ENCODE measurements at regions not wholly inside any gene's neighbourhood (a gene's known extent, or its start where the extent isn't known, plus 50 kb on each side); places are given as distances from the start of the nearest gene placed in this dataset.
"Not testable (repeated sequence)": the region's sequence is repeated elsewhere in the genome, so short reads cannot be mapped to it uniquely, and the experiment has no call there.

DNA sequence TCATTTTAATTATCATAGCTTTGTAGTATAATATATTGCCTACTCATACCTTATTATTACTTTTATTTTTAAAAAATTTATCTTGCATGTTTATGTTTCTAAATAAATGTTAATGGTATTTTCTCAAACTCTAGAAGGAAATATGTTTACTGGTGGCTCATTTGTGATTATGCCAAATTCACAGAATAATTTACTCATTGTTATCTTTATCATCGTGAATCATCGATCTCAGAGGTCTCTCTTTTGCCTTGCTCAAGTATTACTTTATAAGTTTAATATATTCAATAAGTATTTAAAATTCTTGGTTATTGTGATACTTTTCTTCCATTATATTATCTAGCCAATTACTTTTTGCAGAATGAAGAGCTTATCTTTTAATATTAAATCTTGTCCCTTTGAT lies 836.7 kb upstream of the ADAMTS5 start:
- no peak for FAIRE-seq

- no peak for FAIRE-seq
These were observed 836.1 kb upstream of the ADAMTS5 start for GRCh38 chr21:27802816-27803475.

- FAIRE-seq: no peak
These were observed 833.0 kb upstream of the ADAMTS5 start for GRCh38 chr21:27799861-27800260.

GRCh38 chr21:27796106-27796505 lies 829.2 kb upstream of the ADAMTS5 start:
- FAIRE-seq: no peak

GRCh38 chr21:27795418-27795817 lies 828.5 kb upstream of the ADAMTS5 start:
- peak; percentile 89 for FAIRE-seq

GRCh38 chr21:27793901-27794300 lies 827.0 kb upstream of the ADAMTS5 start:
- FAIRE-seq: no peak

GRCh38 chr21:27787046-27787445 lies 820.2 kb upstream of the ADAMTS5 start:
- no peak for FAIRE-seq

GRCh38 chr21:27779606-27780005 lies 812.7 kb upstream of the ADAMTS5 start:
- FAIRE-seq: no peak

DNA sequence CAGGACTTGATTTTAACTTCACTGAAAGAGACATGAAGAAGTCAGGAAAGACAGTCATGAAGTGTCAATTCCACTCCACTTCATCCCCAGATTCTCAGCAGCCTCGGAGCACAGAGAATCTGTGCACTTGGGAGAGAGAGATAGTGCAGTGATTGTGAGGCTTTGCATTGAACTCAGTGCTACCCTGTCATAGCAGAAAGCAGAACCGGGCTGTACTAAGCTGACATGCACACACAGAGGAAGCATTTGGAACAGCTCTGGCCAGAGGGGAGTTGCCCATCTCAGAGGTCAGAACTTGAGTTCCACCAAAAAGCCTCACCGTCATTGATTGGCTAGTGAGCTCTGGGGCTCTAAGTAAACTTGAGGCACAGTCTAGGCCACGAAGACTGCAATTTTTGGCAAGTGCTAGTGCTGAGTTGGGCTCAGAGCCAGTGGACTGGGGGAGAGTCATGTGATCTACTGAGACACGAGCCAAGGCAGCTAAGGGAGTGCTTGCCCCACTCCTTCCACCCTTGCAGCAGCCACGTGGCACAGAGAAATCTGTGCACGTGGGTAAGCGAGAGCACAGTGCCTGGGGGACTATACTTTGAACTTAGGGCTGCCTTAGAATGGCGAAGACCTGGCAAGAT lies 810.2 kb upstream of the ADAMTS5 start:
- FAIRE-seq: no peak

DNA sequence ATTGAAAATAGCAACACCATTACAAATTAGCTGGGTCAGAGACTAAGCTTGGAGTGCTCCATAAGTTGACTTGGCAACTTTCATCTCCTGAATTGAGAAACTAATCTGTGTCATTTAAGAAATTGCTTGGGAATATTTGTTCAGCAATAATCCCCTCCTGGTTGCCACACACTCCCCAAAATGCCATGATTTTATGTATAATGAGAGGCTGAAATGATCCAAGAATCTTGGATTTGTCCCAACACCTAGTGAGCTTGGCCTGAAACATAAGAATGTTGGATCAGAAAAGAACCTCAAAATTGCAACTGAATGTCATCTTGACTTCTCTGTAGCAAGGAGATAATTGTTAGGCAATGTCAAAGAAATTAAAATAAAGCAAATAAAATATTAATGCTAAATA lies 805.9 kb upstream of the ADAMTS5 start:
- FAIRE-seq: no peak

DNA sequence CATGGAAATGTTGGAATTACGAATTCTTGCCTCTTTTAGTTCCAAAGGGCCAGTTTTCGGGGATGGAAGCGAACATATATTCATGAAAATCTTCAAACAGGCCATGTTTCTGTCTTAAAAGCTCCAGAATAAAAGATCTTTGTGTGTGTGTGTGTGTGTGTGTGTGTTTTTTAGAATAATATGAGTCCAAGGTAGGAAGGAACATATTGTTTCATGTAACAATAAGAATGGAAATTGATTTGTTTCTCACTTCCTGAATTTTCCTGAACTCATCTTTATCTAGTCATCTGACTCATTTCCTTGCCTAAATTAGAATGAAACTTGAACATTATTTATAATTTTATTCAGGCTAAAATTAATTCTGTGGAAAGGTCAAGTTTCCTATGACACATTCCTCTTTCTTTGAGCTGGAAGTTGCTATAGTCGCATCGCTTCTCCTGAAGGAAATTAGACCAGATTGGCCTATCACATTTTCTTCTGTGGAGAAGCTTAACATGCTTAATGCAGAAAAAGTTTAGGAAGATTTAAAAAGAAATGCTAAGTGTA lies 805.1 kb upstream of the ADAMTS5 start:
- FAIRE-seq: no peak

- no peak for FAIRE-seq
These were observed 802.9 kb upstream of the ADAMTS5 start for GRCh38 chr21:27769763-27770162.

DNA sequence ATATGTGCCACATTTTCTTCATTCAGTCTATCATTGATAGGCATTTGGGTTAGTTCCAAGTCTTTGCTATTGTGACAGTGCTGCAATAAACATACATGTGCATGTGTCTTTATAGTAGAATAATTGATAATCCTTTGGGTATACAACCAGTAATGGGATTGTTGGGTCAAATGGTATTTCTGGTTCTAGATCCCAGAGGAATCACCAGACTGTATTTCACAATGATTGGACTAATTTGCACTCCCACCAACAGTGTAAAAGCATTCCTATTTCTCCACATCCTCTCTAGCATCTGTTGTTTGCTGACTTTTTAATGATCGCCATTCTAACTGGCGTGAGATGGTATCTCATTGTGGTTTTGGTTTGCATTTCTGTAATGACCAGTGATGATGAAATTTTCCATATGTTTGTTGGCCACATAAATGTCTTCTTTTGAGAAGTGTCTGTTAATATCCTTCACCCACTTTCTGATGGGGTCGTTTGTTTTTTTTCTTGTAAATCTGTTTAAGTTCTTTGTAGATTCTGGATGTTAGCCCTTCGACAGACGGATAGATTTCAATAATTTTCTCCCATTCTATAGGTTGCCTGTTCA lies 801.3 kb upstream of the ADAMTS5 start:
- FAIRE-seq: not testable (repeated sequence)

DNA sequence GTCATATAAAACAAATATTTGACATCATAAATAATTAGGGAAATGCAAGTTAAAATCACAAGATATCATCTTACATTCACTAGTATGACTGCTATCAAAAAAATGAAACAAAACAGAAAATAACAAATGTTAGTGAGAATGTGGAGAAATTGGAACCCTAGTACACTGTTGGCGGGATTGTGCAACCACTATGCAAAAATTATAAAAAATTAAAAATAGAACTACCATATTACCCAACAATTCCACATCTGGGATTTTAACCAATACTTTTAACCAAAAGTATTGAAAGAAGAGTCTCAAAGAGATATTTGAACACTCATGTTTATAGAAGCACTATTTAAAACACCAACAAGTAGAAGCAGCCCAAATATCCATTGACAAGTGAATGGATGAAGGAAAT lies 797.2 kb upstream of the ADAMTS5 start:
- FAIRE-seq: no peak

DNA sequence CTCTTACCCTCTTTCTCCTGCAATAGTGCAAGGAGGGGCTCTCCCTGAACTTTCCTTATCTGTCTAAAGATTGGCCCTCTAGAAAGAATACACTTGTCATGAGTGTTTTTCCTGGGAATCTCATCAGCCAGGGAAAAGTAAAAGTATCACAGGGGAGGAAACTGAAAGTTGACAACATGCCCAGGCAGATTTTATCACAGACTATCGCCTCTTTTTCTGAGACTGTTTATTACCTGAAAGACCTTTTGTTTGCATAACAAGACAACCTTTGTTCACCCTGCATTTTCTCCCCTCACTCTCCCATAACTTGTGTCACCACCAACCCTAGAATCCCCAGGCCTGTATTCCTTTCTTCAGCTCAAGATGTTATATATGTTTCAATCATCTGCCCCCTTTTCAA lies 794.7 kb upstream of the ADAMTS5 start:
- no peak for FAIRE-seq

- no peak for FAIRE-seq
These were observed 792.9 kb upstream of the ADAMTS5 start for GRCh38 chr21:27759820-27760219.

- FAIRE-seq: no peak
These were observed 792.3 kb upstream of the ADAMTS5 start for GRCh38 chr21:27759091-27759659.

DNA sequence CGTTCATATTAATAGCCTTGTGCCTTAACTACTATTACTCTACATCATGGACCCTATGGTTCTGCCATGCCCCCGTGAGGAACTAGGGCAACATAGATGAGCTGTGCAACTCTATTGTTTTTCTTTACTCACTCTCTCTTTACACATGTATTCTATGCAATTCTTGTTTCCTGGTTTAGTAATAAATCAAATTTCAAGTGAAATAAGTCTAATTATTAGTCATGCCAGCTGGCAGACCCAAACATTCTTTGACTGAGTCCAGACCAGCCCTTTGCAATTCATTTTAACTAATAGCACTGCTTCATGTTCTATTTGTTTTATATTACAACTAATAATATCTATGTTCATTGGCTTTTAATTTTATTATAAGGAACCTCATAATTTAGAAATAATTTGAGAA lies 789.3 kb upstream of the ADAMTS5 start:
- no peak for FAIRE-seq

DNA sequence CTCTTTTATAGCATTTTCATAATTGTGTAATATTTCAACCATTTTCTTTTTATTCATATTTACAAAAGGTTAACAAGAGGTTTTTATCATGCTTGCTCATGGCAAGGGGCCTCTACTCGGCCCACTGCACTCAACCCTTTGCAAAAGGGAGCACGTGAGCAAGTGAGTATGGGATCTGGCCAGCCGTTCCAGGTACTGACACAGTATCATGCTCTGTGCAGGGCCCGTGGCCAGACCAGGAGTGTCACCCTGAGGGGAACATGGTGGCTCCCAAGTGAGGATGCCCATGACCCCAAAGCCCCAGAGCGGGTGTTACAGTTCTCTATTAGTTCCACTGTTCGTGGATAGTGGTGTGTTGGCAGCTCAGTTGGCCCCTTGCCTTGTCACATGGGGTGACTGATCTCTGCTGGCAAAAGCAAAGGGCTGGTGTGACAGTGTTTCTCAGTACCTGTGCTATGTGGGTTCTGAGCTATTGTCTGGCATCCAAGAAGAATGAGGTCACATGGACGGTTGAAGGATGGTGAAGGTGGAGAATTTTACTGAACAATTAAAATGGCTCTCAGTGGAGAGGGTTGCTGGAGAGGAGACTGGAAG lies 777.2 kb upstream of the ADAMTS5 start:
- FAIRE-seq: no peak

DNA sequence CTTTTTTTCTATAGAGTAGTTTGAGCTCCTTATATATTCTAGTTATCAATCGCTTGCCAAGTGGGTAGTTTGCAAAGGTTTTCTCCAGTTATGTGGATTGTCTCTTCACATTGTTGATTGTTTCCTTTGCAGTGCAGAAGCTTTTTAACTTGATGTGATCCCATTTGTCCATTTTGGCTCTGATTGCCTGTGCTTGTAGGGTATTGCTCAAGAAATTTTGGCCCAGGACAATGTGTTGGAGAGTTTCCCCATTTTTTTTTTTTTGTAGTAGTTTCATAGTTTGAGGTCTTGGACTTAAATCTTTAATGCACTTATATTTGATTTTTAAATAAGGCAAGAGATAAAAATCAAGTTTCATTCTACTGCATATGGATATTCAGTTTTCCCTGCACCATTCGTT lies 774.8 kb upstream of the ADAMTS5 start:
- FAIRE-seq: no peak

DNA sequence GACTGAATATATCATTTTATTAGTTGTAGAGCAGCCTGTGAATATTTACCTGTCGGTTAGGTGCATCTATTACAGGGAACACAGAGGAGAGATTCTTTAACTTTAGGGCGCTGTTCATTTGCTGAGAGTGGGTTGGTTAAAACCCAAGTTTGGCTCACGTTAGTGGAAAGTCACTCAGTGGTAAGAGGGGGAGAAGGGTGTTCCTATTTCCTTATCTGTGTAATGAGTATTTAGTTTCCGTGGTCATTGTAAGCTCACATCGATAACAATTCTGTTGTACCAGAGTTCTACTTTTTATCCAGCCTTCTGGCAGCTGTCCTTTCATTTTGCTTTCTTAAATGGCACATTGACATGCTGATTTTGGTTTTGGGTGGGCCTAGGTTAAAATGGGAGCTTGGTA lies 773.2 kb upstream of the ADAMTS5 start:
- FAIRE-seq: no peak

DNA sequence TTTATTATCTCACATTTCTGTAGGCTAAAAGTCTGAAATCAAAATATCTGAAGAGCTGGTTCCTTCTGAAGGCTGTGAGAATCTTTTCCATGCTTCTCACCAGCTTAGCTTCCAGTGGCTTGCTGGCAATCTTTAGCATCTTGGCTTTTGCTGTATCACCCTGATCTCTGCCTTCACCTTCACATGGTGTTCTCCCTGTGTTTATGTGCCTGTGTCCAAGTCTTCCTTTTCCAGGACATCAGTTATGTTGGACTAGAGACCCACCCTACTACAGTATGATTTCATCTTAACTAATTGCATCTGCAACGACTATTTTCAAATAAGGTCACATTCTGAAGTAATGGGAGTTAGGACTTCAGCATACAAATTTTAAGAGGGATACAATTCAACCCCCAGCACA lies 772.3 kb upstream of the ADAMTS5 start:
- FAIRE-seq: no peak

DNA sequence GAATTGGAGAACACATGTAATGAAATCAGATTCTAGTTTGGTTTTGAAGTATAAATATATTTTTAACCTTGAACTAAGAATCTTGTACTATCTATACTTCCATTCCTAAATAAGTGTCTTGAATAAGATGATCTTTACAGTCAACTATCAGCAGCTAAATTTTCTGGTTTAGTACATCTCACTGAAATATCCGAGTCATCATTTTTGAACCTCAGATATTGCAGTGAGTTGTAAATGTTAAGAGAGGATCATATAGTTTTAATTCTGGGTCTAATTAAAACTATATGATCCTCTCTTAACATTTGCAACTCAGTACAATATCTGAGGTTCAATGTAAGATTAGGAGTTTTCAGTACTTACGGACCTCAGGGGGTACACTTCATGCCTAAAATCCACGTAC lies 768.8 kb upstream of the ADAMTS5 start:
- no peak for FAIRE-seq

Data from endometrium (tissue), 2 donors.